K562 (cell line): ENCODE measurements at regions not wholly inside any gene's neighbourhood (a gene's known extent, or its start where the extent isn't known, plus 50 kb on each side); places are given as distances from the start of the nearest gene placed in this dataset.

Source experiments
- ATAC-seq: fragments of 200-7000 bp; cut with Tn5 transposase; 3 replicates; pipeline ENCODE4 v1.9.1; 2020; ENCODE audit warnings: moderate library complexity
- BruUV-seq: library from RNA; stranded (reverse); fragments of 400-500 nt; replicated peaks from 2 replicates; lab custom pipeline; 2021; lab: Mats Ljungman, UMichigan
- CTCF ChIA-PET: fragments of 300-600 bp; formaldehyde crosslinking; extraction: SDS; loops from one replicate; lab custom pipeline; 2021; ENCODE audit warnings: low intra/inter-chr PET ratio; lab: Yijun Ruan, JAX
- POLR2A ChIA-PET: fragments of 300-600, 350-650 bp; sonication (Branson Sonifier 250); formaldehyde crosslinking; extraction: SDS; loops from one replicate; lab custom pipeline; 2021; ENCODE audit warnings: antibody characterized with exemption, inconsistent platforms; lab: Yijun Ruan, JAX
- DNase-seq, 4 experiments: peaks; one replicate each; pipeline versions ENCODE4 v3.0.0 to v3.0.0-alpha.2; 2011 to 2018; ENCODE audit warnings: low spot score in 3 of 4, mixed read lengths in 3 of 4; ENCODE audit errors: extremely low read depth in 1 of 4
- FAIRE-seq: peaks from 2 replicates; lab custom pipeline; 2011; peaks lifted over from hg19 to GRCh38; lab: Jason Lieb, UNC
- H2AFZ ChIP-seq: 2 replicates; pipeline ENCODE4 v1.6.0; 2011; ENCODE audit warnings: low read depth, low read length, control low read depth, inconsistent platforms
- H3K27ac ChIP-seq: fragments of 200-600 bp; 3 replicates; pipeline ENCODE4 v1.8.0; 2011; ENCODE audit warnings: low read depth, mild to moderate bottlenecking, control low read depth, inconsistent platforms, low read length, moderate library complexity, mixed read lengths; ENCODE audit errors: extremely low read depth
- H3K27me3 ChIP-seq, 2 experiments: fragments of 300-600 bp in 1 of 2; 2 replicates in 1 of 2; 3 replicates in 1 of 2; pipeline versions ENCODE4 v1.6.0 to v1.8.0; 2011; ENCODE audit warnings: inconsistent platforms in 2 of 2, low read length in 2 of 2, mild to moderate bottlenecking in 1 of 2, mixed read lengths in 1 of 2, moderate library complexity in 1 of 2; ENCODE audit not compliant: control insufficient read depth in 2 of 2, insufficient read depth in 2 of 2
- H3K36me3 ChIP-seq: fragments of 300-600 bp; 3 replicates; pipeline ENCODE4 v1.8.0; 2011; ENCODE audit warnings: mild to moderate bottlenecking, low read length, inconsistent platforms; ENCODE audit not compliant: control insufficient read depth, insufficient read depth
- H3K4me1 ChIP-seq, 2 experiments: fragments of 200-600 bp in 1 of 2; replicated peaks in 1 of 2; 2 replicates in 1 of 2; 3 replicates in 1 of 2; pipeline versions ENCODE4 v1.5.1 to v1.8.0; 2011; ENCODE audit warnings: inconsistent platforms in 2 of 2, low read length in 2 of 2, mild to moderate bottlenecking in 1 of 2, mixed read lengths in 1 of 2, moderate library complexity in 1 of 2; ENCODE audit not compliant: control insufficient read depth in 2 of 2, insufficient read depth in 2 of 2
- H3K4me2 ChIP-seq: 2 replicates; pipeline ENCODE4 v1.6.1; 2011; ENCODE audit warnings: low read length, control low read depth, inconsistent platforms, mixed read lengths; ENCODE audit not compliant: insufficient read depth
- H3K4me3 ChIP-seq: fragments of 200-600 bp; sonication (generic), shearing (Covaris generic); 2 replicates; pipeline ENCODE4 v1.5.1; 2016; ENCODE audit warnings: control low read depth, inconsistent platforms
- H3K79me2 ChIP-seq: fragments of 200-600 bp; 3 replicates; pipeline ENCODE4 v1.8.0; 2011; ENCODE audit warnings: low read length, inconsistent platforms; ENCODE audit not compliant: control insufficient read depth, insufficient read depth
- H3K9ac ChIP-seq, 2 experiments: 2 replicates each; pipeline versions ENCODE4 v1.6.0 to v1.6.1; 2011; ENCODE audit warnings: low read depth in 2 of 2, low read length in 2 of 2, control low read depth in 1 of 2, inconsistent platforms in 1 of 2, mild to moderate bottlenecking in 1 of 2, mixed read lengths in 1 of 2; ENCODE audit not compliant: insufficient read depth in 1 of 2
- H3K9me1 ChIP-seq: one replicate; pipeline ENCODE4 v1.6.0; 2011; ENCODE audit warnings: inconsistent platforms, mild to moderate bottlenecking, low read length, moderate library complexity; ENCODE audit not compliant: control insufficient read depth, insufficient read depth
- H3K9me3 ChIP-seq: replicated peaks from 2 replicates; pipeline ENCODE4 v1.5.1; 2011; ENCODE audit warnings: low read depth, low read length, inconsistent platforms; ENCODE audit not compliant: control insufficient read depth, insufficient read depth
- H4K20me1 ChIP-seq: replicated peaks from 2 replicates; pipeline ENCODE4 v1.6.1; 2011; ENCODE audit warnings: low read length, inconsistent platforms, mixed read lengths; ENCODE audit not compliant: control insufficient read depth, insufficient read depth
- ARNT ChIP-seq, 2 experiments: fragments of 450-650 bp; IDR thresholded peaks; 2 replicates each; pipeline ENCODE4 v1.6.1; 2016; ENCODE audit warnings: mild to moderate bottlenecking in 1 of 2
- CAMTA2 ChIP-seq: fragments of 250-450 bp; sonication (Bioruptor Pico); conservative IDR thresholded peaks from 2 replicates; pipeline ENCODE4 v1.5.1; 2022
- CREBBP ChIP-seq: IDR thresholded peaks from one replicate; pipeline ENCODE4 v1.6.1; 2012; ENCODE audit warnings: low read depth, mild to moderate bottlenecking, control low read depth, inconsistent platforms, low read length
- FIP1L1 ChIP-seq: fragments of 200-400 bp; formaldehyde crosslinking; IDR thresholded peaks from 2 replicates; pipeline ENCODE4 v1.6.1; 2018; ENCODE audit warnings: mild to moderate bottlenecking, low read depth, low read length; ENCODE audit not compliant: poor library complexity, severe bottlenecking
- HMGN3 ChIP-seq: IDR thresholded peaks from 2 replicates; pipeline ENCODE4 v1.6.1; 2011; ENCODE audit warnings: borderline replicate concordance, low read depth, mild to moderate bottlenecking, mixed read lengths, low read length; ENCODE audit not compliant: insufficient read length; ENCODE audit errors: extremely low read depth
- HOXB6 ChIP-seq: fragments of 250-450 bp; sonication (Bioruptor Pico); IDR thresholded peaks from 2 replicates; pipeline ENCODE4 v1.5.1; 2022; ENCODE audit warnings: mild to moderate bottlenecking, borderline replicate concordance
- POLR2H ChIP-seq: IDR thresholded peaks from 2 replicates; pipeline ENCODE4 v1.6.1; 2016; ENCODE audit warnings: missing genetic modification characterization, low read depth, mild to moderate bottlenecking, control low read depth, missing compliant biosample characterization, moderate library complexity
- RB1 ChIP-seq: fragments of 450-650 bp; IDR thresholded peaks from 2 replicates; pipeline ENCODE4 v1.6.1; 2017; ENCODE audit warnings: low read depth, mild to moderate bottlenecking
- SIX5 ChIP-seq, 2 experiments: IDR thresholded peaks; 2 replicates each; pipeline ENCODE4 v1.6.1; 2011; ENCODE audit warnings: low read length in 2 of 2, borderline replicate concordance in 1 of 2, low read depth in 1 of 2, mild to moderate bottlenecking in 1 of 2, moderate library complexity in 1 of 2; ENCODE audit not compliant: insufficient read depth in 1 of 2
- SLC30A9 ChIP-seq: fragments of 250-450 bp; sonication (Bioruptor Pico); IDR thresholded peaks from 2 replicates; pipeline ENCODE4 v1.8.0; 2022; ENCODE audit warnings: mild to moderate bottlenecking, moderate library complexity
- SRF ChIP-seq, 2 experiments: fragments of 250-450, 450-650 bp in 1 of 2; sonication (Bioruptor Pico) in 1 of 2; sonication (generic) in 1 of 2; formaldehyde crosslinking; IDR thresholded peaks; 2 replicates each; pipeline versions ENCODE4 v1.5.0 to v1.5.1; 2020 to 2022; ENCODE audit warnings: mild to moderate bottlenecking in 1 of 2, missing genetic modification reagents in 1 of 2
- TCF7L2 ChIP-seq: fragments of 150-350 bp; IDR thresholded peaks from 2 replicates; pipeline ENCODE4 v1.6.1; 2016; ENCODE audit warnings: low read depth, mild to moderate bottlenecking, low read length, moderate library complexity
- ZC3H11A ChIP-seq: IDR thresholded peaks from 2 replicates; pipeline ENCODE4 v1.6.1; 2012; ENCODE audit warnings: low read depth, low read length, improper control_type of control experiment
- ZNF766 ChIP-seq: fragments of 200-800 bp; sonication (Bioruptor generic); conservative IDR thresholded peaks from 2 replicates; pipeline ENCODE4 v1.6.1; 2016; ENCODE audit warnings: missing genetic modification characterization, missing compliant biosample characterization
- WGBS: fragments of 100-300 bp; shearing (Covaris generic); methylation state at CpG from one replicate; pipeline ENCODE4 v1.1.6; 2016; ENCODE audit warnings: low coverage, mixed read lengths; ENCODE audit not compliant: insufficient coverage; ENCODE audit errors: missing lambda C conversion rate; 5-methylcytosine and 5-hydroxymethylcytosine counted together
- in situ Hi-C: fragments of 300-500 bp; cut with MboI; formaldehyde crosslinking; loops from 4 replicates; pipeline ENCODE4 v1.15.0; 2018; ENCODE audit warnings: inconsistent platforms, mixed read lengths
- intact Hi-C: fragments of 100-400 bp; cut with micrococcal nuclease; formaldehyde crosslinking; loops from 2 replicates; pipeline ENCODE4 v1.14.2; 2022
- TF ChIP-seq, protein P1 (sequence below): fragments of 250-450 bp; sonication (Bioruptor Pico); IDR thresholded peaks from 2 replicates; pipeline ENCODE4 v1.8.0; 2022; ENCODE audit warnings: inconsistent platforms

DNA sequence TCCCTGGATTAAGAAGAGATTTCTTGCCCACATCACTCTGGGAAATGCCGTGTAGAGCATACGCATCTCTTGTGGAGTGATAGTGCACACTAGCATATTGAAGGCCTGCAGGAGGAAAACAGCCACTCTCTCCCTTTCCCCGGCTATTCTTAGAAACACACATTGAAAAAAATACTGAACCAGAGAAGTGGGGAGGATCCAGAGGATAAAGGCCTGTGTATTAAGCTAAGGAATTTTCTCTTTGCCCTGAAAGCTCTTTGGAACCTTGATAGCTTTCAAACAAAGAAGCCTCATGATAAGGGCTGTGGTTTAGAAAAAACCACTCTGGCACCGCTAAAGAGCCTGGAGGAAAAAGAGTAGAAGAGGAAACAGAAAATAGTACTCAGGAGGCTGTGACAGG lies 386.1 kb upstream of the NBEA start:
- TF ChIP-seq SRF (CRISPR knock-in tag; IDR thresholded peaks at IDR 0.05) (no peak), POLR2H (tag) (no peak), RB1 (no peak), TCF7L2 (no peak)
- H3K9ac ChIP-seq = no peak overlapping the region
- ATAC-seq (no peak), DNase-seq (no peak), FAIRE-seq (no peak)
- 11% methylated on average over 3 of the region's 4 CpGs for WGBS
- no TSS peak for BruUV-seq
- POLR2A ChIA-PET = no interaction called here
- H3K4me2 ChIP-seq = no peak overlapping the region
- H3K9me1 ChIP-seq = no peaks in the 10 kb centered on the region
- in situ Hi-C loops (no loop called here), intact Hi-C loops (no loop called here)
- no peaks in the 10 kb centered on the region for H4K20me1 ChIP-seq
- H3K27me3 ChIP-seq = no peaks in the 10 kb centered on the region
- no peaks in the 10 kb centered on the region for H3K9me3 ChIP-seq
- H2AFZ ChIP-seq = no peak overlapping the region
- H3K27ac ChIP-seq = no peak overlapping the region
- H3K79me2 ChIP-seq = no peaks in the 10 kb centered on the region
- H3K4me1 ChIP-seq = no peaks in the 10 kb centered on the region
- CTCF ChIA-PET = no interaction called here
- H3K4me3 ChIP-seq = no peak overlapping the region
- no peaks in the 10 kb centered on the region for H3K36me3 ChIP-seq

- ChIA-PET POLR2A (no interaction called here), CTCF (no interaction called here)
- in situ Hi-C loops = no loop called here
- Histone ChIP-seq H4K20me1 (no peaks in the 10 kb centered on the region), H3K4me2 (no peak overlapping the region), H3K79me2 (no peaks in the 10 kb centered on the region), H3K4me3 (no peak overlapping the region), H3K36me3 (no peaks in the 10 kb centered on the region), H3K9me1 (no peaks in the 10 kb centered on the region), H3K4me1 (no peaks in the 10 kb centered on the region), H3K27me3 (no peaks in the 10 kb centered on the region), H3K9ac (no peak overlapping the region), H3K27ac (no peak overlapping the region), H2AFZ (no peak overlapping the region), H3K9me3 (no peaks in the 10 kb centered on the region)
- WGBS = 8% methylated on average over 7 of the region's 7 CpGs
- ATAC-seq = no peak
- FAIRE-seq = no peak
- DNase-seq = no peak
- intact Hi-C loops = no loop called here
- no TSS peak for BruUV-seq
- TF ChIP-seq CAMTA2 (CRISPR knock-in tag) (no peak), SIX5 (IDR thresholded peaks at IDR 0.05; ENCODE audit: borderline replicate concordance in 1 of 2, insufficient read depth in 1 of 2, low read depth in 1 of 2, low read length in 2 of 2) (no peak), HMGN3 (no peak), FIP1L1 (no peak), ZC3H11A (no peak), CREBBP (no peak), ZNF766 (CRISPR knock-in tag) (no peak), HOXB6 (CRISPR knock-in tag) (no peak), ARNT (IDR thresholded peaks at IDR 0.05) (no peak), SLC30A9 (CRISPR knock-in tag) (no peak)
- TF ChIP-seq, protein P1, sequence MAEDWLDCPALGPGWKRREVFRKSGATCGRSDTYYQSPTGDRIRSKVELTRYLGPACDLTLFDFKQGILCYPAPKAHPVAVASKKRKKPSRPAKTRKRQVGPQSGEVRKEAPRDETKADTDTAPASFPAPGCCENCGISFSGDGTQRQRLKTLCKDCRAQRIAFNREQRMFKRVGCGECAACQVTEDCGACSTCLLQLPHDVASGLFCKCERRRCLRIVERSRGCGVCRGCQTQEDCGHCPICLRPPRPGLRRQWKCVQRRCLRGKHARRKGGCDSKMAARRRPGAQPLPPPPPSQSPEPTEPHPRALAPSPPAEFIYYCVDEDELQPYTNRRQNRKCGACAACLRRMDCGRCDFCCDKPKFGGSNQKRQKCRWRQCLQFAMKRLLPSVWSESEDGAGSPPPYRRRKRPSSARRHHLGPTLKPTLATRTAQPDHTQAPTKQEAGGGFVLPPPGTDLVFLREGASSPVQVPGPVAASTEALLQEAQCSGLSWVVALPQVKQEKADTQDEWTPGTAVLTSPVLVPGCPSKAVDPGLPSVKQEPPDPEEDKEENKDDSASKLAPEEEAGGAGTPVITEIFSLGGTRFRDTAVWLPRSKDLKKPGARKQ = no peak
These were observed 381.0 kb upstream of the NBEA start for GRCh38 chr13:34561033-34561432.
